Esophagus muscularis mucosa (tissue), 4 donors: ENCODE measurements at regions not wholly inside any gene's neighbourhood (a gene's known extent, or its start where the extent isn't known, plus 50 kb on each side); places are given as distances from the start of the nearest gene placed in this dataset.

ENCODE experiments used
- DNase-seq: peaks from one replicate; pipeline ENCODE4 v3.0.0-alpha.2; 2017; ENCODE audit errors: extremely low spot score
- H3K27ac ChIP-seq, 4 donors: fragments of 200-600 bp; sonication (generic); replicated peaks in 1 of 4; 1 replicate in 3 of 4; 2 replicates in 1 of 4; pipeline ENCODE4 v1.5.1; 2016 to 2019; ENCODE audit warnings: mild to moderate bottlenecking in 1 of 4
- H3K27me3 ChIP-seq, 4 donors: fragments of 200-600 bp; sonication (generic); one replicate each; pipeline versions ENCODE4 v1.5.1 to v1.6.0; 2016 to 2019
- H3K36me3 ChIP-seq, 4 donors: fragments of 200-600 bp; sonication (generic); one replicate each; pipeline ENCODE4 v1.5.1; 2016 to 2019
- H3K4me1 ChIP-seq, 4 donors: fragments of 200-600 bp; sonication (generic); one replicate each; pipeline ENCODE4 v1.5.1; 2016 to 2019
- H3K4me3 ChIP-seq, 4 donors: fragments of 200-600 bp; sonication (generic); 1 replicate in 2 of 4; 2 replicates in 2 of 4; pipeline ENCODE4 v1.5.1; 2016 to 2019; ENCODE audit warnings: mild to moderate bottlenecking in 4 of 4, moderate library complexity in 1 of 4
- H3K9me3 ChIP-seq, 4 donors: fragments of 200-600 bp; sonication (generic); 1 replicate in 3 of 4; 2 replicates in 1 of 4; pipeline ENCODE4 v1.5.1; 2016 to 2019
- EP300 ChIP-seq: sonication (generic); formaldehyde crosslinking; IDR thresholded peaks from one replicate; pipeline ENCODE4 v1.6.1; 2017; ENCODE audit warnings: antibody characterized with exemption
- POLR2A ChIP-seq: fragments of 450-650 bp; IDR thresholded peaks from one replicate; pipeline ENCODE4 v1.6.1; 2017; ENCODE audit warnings: antibody characterized with exemption, moderate library complexity, mild to moderate bottlenecking, low read depth
- POLR2AphosphoS5 ChIP-seq, 2 donors: sonication (generic); formaldehyde crosslinking; IDR thresholded peaks; one replicate each; pipeline ENCODE4 v1.6.1; 2017; ENCODE audit warnings: antibody characterized with exemption in 2 of 2
- WGBS: methylation state at CpG from one replicate; pipeline ENCODE4 v1.1.5; 2018; 5-methylcytosine and 5-hydroxymethylcytosine counted together
- intact Hi-C: fragments of 100-400 bp; cut with DNase I; formaldehyde crosslinking; loops from one replicate; pipeline ENCODE4 v1.15.1; 2023
- TF ChIP-seq, protein P1 (sequence below), 3 experiments: fragments of 200-600 bp in 2 of 3; fragments of 450-650 bp in 1 of 3; sonication (generic) in 2 of 3; IDR thresholded peaks; one replicate each; pipeline ENCODE4 v1.5.1; 2017 to 2019; ENCODE audit warnings: antibody characterized with exemption in 3 of 3, mild to moderate bottlenecking in 2 of 3, moderate library complexity in 1 of 3

DNA sequence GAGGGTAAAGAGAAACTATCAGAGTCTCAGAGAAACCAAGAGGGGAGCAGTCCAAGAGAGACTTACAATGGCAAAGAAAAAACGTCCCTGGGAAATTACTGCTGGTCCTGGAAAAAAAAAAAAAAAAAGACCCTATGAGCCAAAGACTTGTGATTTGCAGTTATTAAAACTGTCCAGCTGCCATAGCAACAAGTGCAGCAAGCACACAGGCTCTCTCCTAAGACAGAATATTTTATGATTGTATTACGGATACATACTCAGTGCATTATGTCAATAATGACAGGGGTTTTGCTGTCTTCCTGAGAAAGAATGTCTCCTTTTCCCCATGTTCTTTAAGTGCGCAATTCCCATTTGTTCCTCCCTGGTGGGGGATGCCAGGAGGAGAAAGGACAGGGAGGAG is 178.5 kb downstream of the GPAM start:
- no peak for DNase-seq
- H3K27me3 ChIP-seq: no peaks in the 10 kb centered on the region
- no peak overlapping the region for H3K4me3 ChIP-seq
- peaks cover 0 to 7% (median 0%) of the 10 kb centered on the region in 4 donors for H3K4me1 ChIP-seq
- no peaks in the 10 kb centered on the region for H3K9me3 ChIP-seq
- WGBS: 58% methylated on average over 3 of the region's 3 CpGs
- intact Hi-C loops: no loop called here
- no peak overlapping the region for H3K27ac ChIP-seq
- H3K36me3 ChIP-seq: no peaks in the 10 kb centered on the region
- TF ChIP-seq POLR2A: no peak
- TF ChIP-seq POLR2AphosphoS5 (IDR thresholded peaks at IDR 0.05): no peak
- TF ChIP-seq EP300: no peak
- TF ChIP-seq, protein P1, sequence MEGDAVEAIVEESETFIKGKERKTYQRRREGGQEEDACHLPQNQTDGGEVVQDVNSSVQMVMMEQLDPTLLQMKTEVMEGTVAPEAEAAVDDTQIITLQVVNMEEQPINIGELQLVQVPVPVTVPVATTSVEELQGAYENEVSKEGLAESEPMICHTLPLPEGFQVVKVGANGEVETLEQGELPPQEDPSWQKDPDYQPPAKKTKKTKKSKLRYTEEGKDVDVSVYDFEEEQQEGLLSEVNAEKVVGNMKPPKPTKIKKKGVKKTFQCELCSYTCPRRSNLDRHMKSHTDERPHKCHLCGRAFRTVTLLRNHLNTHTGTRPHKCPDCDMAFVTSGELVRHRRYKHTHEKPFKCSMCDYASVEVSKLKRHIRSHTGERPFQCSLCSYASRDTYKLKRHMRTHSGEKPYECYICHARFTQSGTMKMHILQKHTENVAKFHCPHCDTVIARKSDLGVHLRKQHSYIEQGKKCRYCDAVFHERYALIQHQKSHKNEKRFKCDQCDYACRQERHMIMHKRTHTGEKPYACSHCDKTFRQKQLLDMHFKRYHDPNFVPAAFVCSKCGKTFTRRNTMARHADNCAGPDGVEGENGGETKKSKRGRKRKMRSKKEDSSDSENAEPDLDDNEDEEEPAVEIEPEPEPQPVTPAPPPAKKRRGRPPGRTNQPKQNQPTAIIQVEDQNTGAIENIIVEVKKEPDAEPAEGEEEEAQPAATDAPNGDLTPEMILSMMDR (IDR thresholded peaks at IDR 0.05): no peak

DNA sequence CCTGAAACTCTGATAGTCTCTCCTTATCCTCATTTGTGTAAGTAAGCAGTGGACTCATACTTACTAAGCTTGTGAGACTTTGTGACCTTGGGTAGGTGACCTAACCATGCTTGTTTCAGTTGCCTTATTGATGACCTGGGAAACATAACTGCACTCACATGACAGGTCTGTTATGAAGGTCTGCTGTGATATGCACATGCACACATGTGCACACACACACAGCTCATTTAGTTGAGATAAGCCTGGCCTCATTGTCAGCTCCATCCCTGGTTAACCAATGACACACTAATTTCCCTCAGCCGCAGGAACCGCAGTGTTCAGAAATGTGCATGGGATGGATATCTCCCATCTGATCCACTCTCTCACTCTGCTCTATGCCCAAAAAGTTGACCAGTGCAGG is 177.2 kb downstream of the GPAM start:
- WGBS: 100% methylated on average over 2 of the region's 2 CpGs
- Histone ChIP-seq H3K36me3 (no peaks in the 10 kb centered on the region), H3K4me1 (no peaks in the 10 kb centered on the region), H3K9me3 (no peaks in the 10 kb centered on the region), H3K27me3 (no peaks in the 10 kb centered on the region), H3K27ac (no peak overlapping the region), H3K4me3 (no peak overlapping the region)
- intact Hi-C loops: no loop called here
- peak; percentile 60 for DNase-seq
- TF ChIP-seq POLR2AphosphoS5 (IDR thresholded peaks at IDR 0.05) (no peak), EP300 (no peak), POLR2A (no peak)
- TF ChIP-seq, protein P1 (IDR thresholded peaks at IDR 0.05): no peak

DNA sequence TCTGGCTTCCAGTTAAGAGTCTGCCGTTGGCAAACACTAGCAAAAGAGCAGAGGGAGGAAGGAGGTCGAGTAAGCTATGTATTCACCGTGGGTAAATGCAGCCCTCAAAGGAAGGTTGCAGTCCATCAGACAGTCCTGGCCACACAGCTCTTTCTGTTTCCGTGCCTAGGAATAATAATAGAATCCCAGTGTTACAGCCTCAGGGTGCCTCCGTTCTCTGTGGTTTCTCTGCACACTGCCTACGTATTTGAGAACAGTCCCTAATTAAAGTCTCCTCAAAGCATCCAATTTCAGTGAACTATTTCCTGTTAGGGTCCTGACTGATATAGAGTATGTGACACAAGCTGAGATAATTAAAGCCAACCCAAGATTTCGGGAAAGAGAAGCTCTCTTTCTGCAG is 176.7 kb downstream of the GPAM start:
- intact Hi-C loops: no loop called here
- H3K36me3 ChIP-seq: no peaks in the 10 kb centered on the region
- DNase-seq: peak; percentile 26
- no peaks in the 10 kb centered on the region for H3K9me3 ChIP-seq
- no peak overlapping the region for H3K27ac ChIP-seq
- no peaks in the 10 kb centered on the region for H3K27me3 ChIP-seq
- 80% methylated on average over 7 of the region's 7 CpGs for WGBS
- H3K4me1 ChIP-seq: no peaks in the 10 kb centered on the region
- TF ChIP-seq, protein P1 (IDR thresholded peaks at IDR 0.05): no peak
- no peak for TF ChIP-seq EP300
- TF ChIP-seq POLR2AphosphoS5 (IDR thresholded peaks at IDR 0.05): no peak
- no peak for TF ChIP-seq POLR2A
- no peak overlapping the region for H3K4me3 ChIP-seq

DNA sequence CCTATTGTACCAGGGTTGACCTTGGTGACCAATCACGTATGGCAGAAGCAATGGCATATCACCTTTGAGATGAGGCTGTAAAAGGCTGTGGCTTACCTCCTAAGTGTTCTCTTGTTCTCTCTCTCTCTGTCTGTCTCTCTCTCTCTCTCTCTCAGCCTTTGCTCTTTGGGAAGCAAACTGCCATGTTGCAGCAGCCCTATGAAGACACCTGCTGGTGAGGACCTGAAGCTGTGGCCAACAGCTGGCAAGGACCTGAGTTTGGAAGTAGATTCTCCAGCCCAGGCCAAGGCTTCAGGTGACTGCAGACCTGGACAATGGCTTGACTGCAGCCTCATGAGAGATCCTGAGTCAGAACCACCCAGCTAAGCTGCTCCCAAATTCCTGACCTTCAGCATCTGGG is 161.4 kb downstream of the GPAM start:
- intact Hi-C loops: no loop called here

DNA sequence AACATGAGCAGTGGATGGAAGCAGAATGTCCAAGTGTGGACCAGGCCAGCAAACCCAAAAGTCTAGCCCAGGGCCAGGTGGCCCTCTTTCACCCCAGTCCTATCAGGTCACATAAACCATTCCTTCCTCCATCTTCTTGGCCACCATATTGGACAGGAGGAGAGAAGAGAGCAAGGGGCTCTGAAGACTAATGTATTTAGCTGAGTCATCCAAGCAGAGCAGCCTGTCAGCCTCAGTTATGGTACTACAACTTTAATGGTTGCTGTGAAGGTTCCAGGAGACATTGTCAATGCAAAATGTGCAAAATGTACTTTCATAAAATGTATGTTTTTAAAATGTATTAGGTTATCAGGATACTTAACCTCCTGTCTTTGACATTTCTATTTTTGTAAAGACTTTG is 159.5 kb downstream of the GPAM start:
- Histone ChIP-seq H3K9me3 (peaks cover 0 to 4% (median 0%) of the 10 kb centered on the region in 4 donors), H3K27ac (no peak overlapping the region), H3K4me3 (no peak overlapping the region), H3K4me1 (no peaks in the 10 kb centered on the region), H3K27me3 (no peaks in the 10 kb centered on the region), H3K36me3 (no peaks in the 10 kb centered on the region)
- no peak for TF ChIP-seq POLR2A
- TF ChIP-seq, protein P1 (IDR thresholded peaks at IDR 0.05): no peak
- TF ChIP-seq POLR2AphosphoS5 (IDR thresholded peaks at IDR 0.05): no peak
- TF ChIP-seq EP300: no peak
- no peak for DNase-seq
- intact Hi-C loops: no loop called here

More for the DNA sequence above, 161.4 kb downstream of the GPAM start:
- no peaks in the 10 kb centered on the region for H3K36me3 ChIP-seq
- TF ChIP-seq EP300 (no peak), POLR2A (no peak), POLR2AphosphoS5 (IDR thresholded peaks at IDR 0.05) (no peak)
- TF ChIP-seq, protein P1 (IDR thresholded peaks at IDR 0.05): no peak
- no peak overlapping the region for H3K27ac ChIP-seq
- H3K9me3 ChIP-seq: no peaks in the 10 kb centered on the region
- no peak overlapping the region for H3K4me3 ChIP-seq
- 36% methylated on average over 1 of the region's 1 CpG for WGBS
- no peaks in the 10 kb centered on the region for H3K27me3 ChIP-seq
- H3K4me1 ChIP-seq: no peaks in the 10 kb centered on the region
- DNase-seq: peak; percentile 90
